ENCODE measurements at regions not wholly inside any gene's neighbourhood (a gene's known extent, or its start where the extent isn't known, plus 50 kb on each side); places are given as distances from the start of the nearest gene placed in this dataset.
A peak's percentile ranks its signal among the peaks of the same experiment; 100 is the strongest.

- no peaks in the 10 kb centered on the region for H3K36me3 ChIP-seq
- H3K27me3 ChIP-seq = no peaks in the 10 kb centered on the region
- H3K4me3 ChIP-seq = no peak overlapping the region
- no peaks in the 10 kb centered on the region for H3K9me3 ChIP-seq
- no peak for TF ChIP-seq POLR2A (IDR thresholded peaks at IDR 0.05)
- TF ChIP-seq, protein P1, sequence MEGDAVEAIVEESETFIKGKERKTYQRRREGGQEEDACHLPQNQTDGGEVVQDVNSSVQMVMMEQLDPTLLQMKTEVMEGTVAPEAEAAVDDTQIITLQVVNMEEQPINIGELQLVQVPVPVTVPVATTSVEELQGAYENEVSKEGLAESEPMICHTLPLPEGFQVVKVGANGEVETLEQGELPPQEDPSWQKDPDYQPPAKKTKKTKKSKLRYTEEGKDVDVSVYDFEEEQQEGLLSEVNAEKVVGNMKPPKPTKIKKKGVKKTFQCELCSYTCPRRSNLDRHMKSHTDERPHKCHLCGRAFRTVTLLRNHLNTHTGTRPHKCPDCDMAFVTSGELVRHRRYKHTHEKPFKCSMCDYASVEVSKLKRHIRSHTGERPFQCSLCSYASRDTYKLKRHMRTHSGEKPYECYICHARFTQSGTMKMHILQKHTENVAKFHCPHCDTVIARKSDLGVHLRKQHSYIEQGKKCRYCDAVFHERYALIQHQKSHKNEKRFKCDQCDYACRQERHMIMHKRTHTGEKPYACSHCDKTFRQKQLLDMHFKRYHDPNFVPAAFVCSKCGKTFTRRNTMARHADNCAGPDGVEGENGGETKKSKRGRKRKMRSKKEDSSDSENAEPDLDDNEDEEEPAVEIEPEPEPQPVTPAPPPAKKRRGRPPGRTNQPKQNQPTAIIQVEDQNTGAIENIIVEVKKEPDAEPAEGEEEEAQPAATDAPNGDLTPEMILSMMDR (IDR thresholded peaks at IDR 0.05) = no peak
- intact Hi-C loops (cut with DNase I) = no loop called here
- no peak overlapping the region for H3K27ac ChIP-seq
- 82% methylated on average over 7 of the region's 24 CpGs for WGBS (ENCODE audit: insufficient coverage, low coverage, low lambda C conversion rate, missing lambda C conversion rate)
- H3K4me1 ChIP-seq = peaks cover 0 to 22% (median 14%) of the 10 kb centered on the region in 4 donors
- DNase-seq (no peak), ATAC-seq (no peak)
These were observed 109.2 kb upstream of the AGAP1 start for GRCh38 chr2:235384624-235385023.

GRCh38 chr2:235389626-235390025 is 104.2 kb upstream of the AGAP1 start:
- ATAC-seq = no peak
- Histone ChIP-seq H3K9me3 (no peaks in the 10 kb centered on the region), H3K4me1 (peaks cover 0 to 4% (median 0%) of the 10 kb centered on the region in 4 donors), H3K36me3 (no peaks in the 10 kb centered on the region), H3K27me3 (no peaks in the 10 kb centered on the region), H3K27ac (no peak overlapping the region), H3K4me3 (no peak overlapping the region)
- TF ChIP-seq, protein P1 (IDR thresholded peaks at IDR 0.05) = no peak
- no peak for TF ChIP-seq POLR2A (IDR thresholded peaks at IDR 0.05)
- DNase-seq = no peak
- intact Hi-C loops (cut with DNase I) = no loop called here
- WGBS (ENCODE audit: insufficient coverage, low coverage, low lambda C conversion rate, missing lambda C conversion rate) = 100% methylated on average over 1 of the region's 5 CpGs

- WGBS (ENCODE audit: insufficient coverage, low coverage, low lambda C conversion rate, missing lambda C conversion rate) = 58% methylated on average over 12 of the region's 13 CpGs
- intact Hi-C loops (cut with DNase I) = no loop called here
These were observed 103.6 kb upstream of the AGAP1 start for GRCh38 chr2:235390108-235390815.

GRCh38 chr2:235390816-235391194 is 103.0 kb upstream of the AGAP1 start:
- TF ChIP-seq POLR2A (IDR thresholded peaks at IDR 0.05) = no peak
- TF ChIP-seq, protein P1 (IDR thresholded peaks at IDR 0.05) = no peak
- Histone ChIP-seq H3K27ac (no peak overlapping the region), H3K4me3 (no peak overlapping the region), H3K36me3 (no peaks in the 10 kb centered on the region), H3K9me3 (no peaks in the 10 kb centered on the region), H3K27me3 (no peaks in the 10 kb centered on the region), H3K4me1 (peaks cover 0 to 4% (median 0%) of the 10 kb centered on the region in 4 donors)
- intact Hi-C loops (cut with DNase I) = no loop called here
- no peak for DNase-seq
- ATAC-seq = no peak
- WGBS (ENCODE audit: insufficient coverage, low coverage, low lambda C conversion rate, missing lambda C conversion rate) = 38% methylated on average over 8 of the region's 10 CpGs

More at GRCh38 chr2:235390108-235390815, 103.6 kb upstream of the AGAP1 start:
- H3K9me3 ChIP-seq = no peaks in the 10 kb centered on the region
- peaks cover 0 to 4% (median 0%) of the 10 kb centered on the region in 4 donors for H3K4me1 ChIP-seq
- H3K27ac ChIP-seq = no peak overlapping the region
- H3K36me3 ChIP-seq = no peaks in the 10 kb centered on the region
- ATAC-seq (peak in 1 of 4 donors; percentile 36), DNase-seq (no peak)
- no peak overlapping the region for H3K4me3 ChIP-seq
- no peak for TF ChIP-seq POLR2A (IDR thresholded peaks at IDR 0.05)
- TF ChIP-seq, protein P1 (IDR thresholded peaks at IDR 0.05) = no peak
- no peaks in the 10 kb centered on the region for H3K27me3 ChIP-seq
